Hepatocyte (in vitro differentiated cells): ENCODE measurements at regions not wholly inside any gene's neighbourhood (a gene's known extent, or its start where the extent isn't known, plus 50 kb on each side); places are given as distances from the start of the nearest gene placed in this dataset.

Source experiments
- EZH2 ChIP-seq: fragments of 200-600 bp; sonication (generic); IDR thresholded peaks from 2 replicates; pipeline ENCODE4 v1.6.1; 2016; ENCODE audit warnings: antibody characterized with exemption, mild to moderate bottlenecking, borderline replicate concordance
- EZH2phosphoT487 ChIP-seq: fragments of 200-600 bp; sonication (generic); IDR thresholded peaks from one replicate; pipeline ENCODE4 v1.6.1; 2018; ENCODE audit warnings: antibody characterized with exemption, mild to moderate bottlenecking, low read depth, moderate library complexity; ENCODE audit not compliant: unreplicated experiment, severe bottlenecking
- TF ChIP-seq, protein P1 (sequence below): fragments of 200-600 bp; sonication (generic); IDR thresholded peaks from 2 replicates; pipeline ENCODE4 v1.5.1; 2016; ENCODE audit warnings: antibody characterized with exemption, mild to moderate bottlenecking; ENCODE audit not compliant: poor library complexity

DNA sequence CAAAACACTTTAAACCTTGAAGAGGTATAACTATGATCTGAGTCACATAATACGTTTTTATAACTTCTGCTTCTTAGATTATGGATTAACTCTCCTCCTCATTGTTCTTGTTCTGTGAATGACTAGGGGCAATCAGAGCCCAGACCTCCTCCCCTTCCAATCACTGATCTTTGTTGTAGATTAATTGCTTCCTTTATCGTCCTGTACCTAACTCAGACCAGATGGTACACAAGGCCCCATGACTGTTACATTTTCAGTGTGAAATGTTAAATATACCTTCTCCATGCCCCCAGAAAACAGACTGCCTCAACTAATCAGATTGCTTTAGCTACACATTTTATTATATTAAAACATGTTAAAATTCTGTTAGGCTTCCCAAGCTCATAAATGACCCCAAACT is 211.7 kb downstream of the RNF152 start:
- TF ChIP-seq, protein P1, sequence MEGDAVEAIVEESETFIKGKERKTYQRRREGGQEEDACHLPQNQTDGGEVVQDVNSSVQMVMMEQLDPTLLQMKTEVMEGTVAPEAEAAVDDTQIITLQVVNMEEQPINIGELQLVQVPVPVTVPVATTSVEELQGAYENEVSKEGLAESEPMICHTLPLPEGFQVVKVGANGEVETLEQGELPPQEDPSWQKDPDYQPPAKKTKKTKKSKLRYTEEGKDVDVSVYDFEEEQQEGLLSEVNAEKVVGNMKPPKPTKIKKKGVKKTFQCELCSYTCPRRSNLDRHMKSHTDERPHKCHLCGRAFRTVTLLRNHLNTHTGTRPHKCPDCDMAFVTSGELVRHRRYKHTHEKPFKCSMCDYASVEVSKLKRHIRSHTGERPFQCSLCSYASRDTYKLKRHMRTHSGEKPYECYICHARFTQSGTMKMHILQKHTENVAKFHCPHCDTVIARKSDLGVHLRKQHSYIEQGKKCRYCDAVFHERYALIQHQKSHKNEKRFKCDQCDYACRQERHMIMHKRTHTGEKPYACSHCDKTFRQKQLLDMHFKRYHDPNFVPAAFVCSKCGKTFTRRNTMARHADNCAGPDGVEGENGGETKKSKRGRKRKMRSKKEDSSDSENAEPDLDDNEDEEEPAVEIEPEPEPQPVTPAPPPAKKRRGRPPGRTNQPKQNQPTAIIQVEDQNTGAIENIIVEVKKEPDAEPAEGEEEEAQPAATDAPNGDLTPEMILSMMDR = no peak
- TF ChIP-seq EZH2 (no peak), EZH2phosphoT487 (no peak)
